HCT116 (cell line): ENCODE measurements at regions not wholly inside any gene's neighbourhood (a gene's known extent, or its start where the extent isn't known, plus 50 kb on each side); places are given as distances from the start of the nearest gene placed in this dataset.

ENCODE experiments used
- ATAC-seq: fragments of 200-7000 bp; cut with Tn5 transposase; 2 replicates; pipeline ENCODE4 v1.9.1; 2020; ENCODE audit warnings: mild to moderate bottlenecking, moderate library complexity
- BruUV-seq: library from RNA; stranded (reverse); fragments of 400-500 nt; replicated peaks from 2 replicates; lab custom pipeline; 2021; lab: Mats Ljungman, UMichigan
- CTCF ChIA-PET: fragments of 300-600 bp; sonication (Branson Sonifier 250); formaldehyde crosslinking; loops from one replicate; lab custom pipeline; 2021; ENCODE audit warnings: antibody characterized with exemption; lab: Charles Lee
- POLR2A ChIA-PET: fragments of 300-600, 350-600 bp; sonication (Branson Sonifier 250); formaldehyde crosslinking; loops from one replicate; lab custom pipeline; 2021; ENCODE audit warnings: antibody characterized with exemption; lab: Charles Lee
- RAD21 ChIA-PET, 2 experiments: fragments of 300-600 bp; sonication (Branson Sonifier 250); formaldehyde crosslinking; loops; one replicate each; lab custom pipeline; 2023; ENCODE audit warnings: low total read pairs in 2 of 2; ENCODE audit not compliant: uncharacterized antibody in 2 of 2, unreplicated experiment in 2 of 2, low non-redundant PET in 1 of 2; lab: Charles Lee
- DNase-seq: peaks from one replicate; pipeline ENCODE4 v3.0.0-alpha.2; 2010; ENCODE audit warnings: low read depth, low spot score
- H2AFZ ChIP-seq: fragments of 200-600 bp; shearing (Covaris generic), sonication (generic); 2 replicates; pipeline ENCODE4 v1.6.1; 2017; ENCODE audit warnings: low read depth, mixed run types, mixed read lengths, antibody characterized with exemption, low read length; ENCODE audit not compliant: poor library complexity, severe bottlenecking
- H3K27ac ChIP-seq: 2 replicates; pipeline ENCODE4 v1.5.1; 2012; ENCODE audit warnings: low read depth, low read length
- H3K27me3 ChIP-seq: fragments of 200-600 bp; sonication (generic); 2 replicates; pipeline ENCODE4 v1.6.1; 2016; ENCODE audit warnings: mixed run types, low read length, mixed read lengths; ENCODE audit not compliant: insufficient read depth
- H3K36me3 ChIP-seq, 2 experiments: fragments of 200-500 bp in 1 of 2; fragments of 200-600 bp in 1 of 2; sonication (Bioruptor generic) in 1 of 2; sonication (generic) in 1 of 2; 2 replicates each; pipeline versions ENCODE4 v1.5.1 to v1.6.1; 2014 to 2016; ENCODE audit warnings: low read length in 2 of 2, inconsistent platforms in 1 of 2, mixed read lengths in 1 of 2, mixed run types in 1 of 2; ENCODE audit not compliant: insufficient read depth in 2 of 2, control insufficient read depth in 1 of 2
- H3K4me1 ChIP-seq, 2 experiments: fragments of 200-600 bp in 1 of 2; sonication (generic) in 1 of 2; 2 replicates each; pipeline versions ENCODE4 v1.5.1 to v1.6.1; 2012 to 2017; ENCODE audit warnings: low read length in 2 of 2, inconsistent platforms in 1 of 2, mild to moderate bottlenecking in 1 of 2, mixed read lengths in 1 of 2, mixed run types in 1 of 2, moderate library complexity in 1 of 2; ENCODE audit not compliant: insufficient read depth in 2 of 2, control insufficient read depth in 1 of 2
- H3K4me2 ChIP-seq: fragments of 200-600 bp; sonication (generic); 2 replicates; pipeline ENCODE4 v1.6.1; 2017; ENCODE audit warnings: mixed run types, low read length, mixed read lengths
- H3K4me3 ChIP-seq, 2 experiments: fragments of 200-600 bp in 1 of 2; sonication (generic) in 1 of 2; replicated peaks in 1 of 2; 2 replicates each; pipeline ENCODE4 v1.5.1; 2011 to 2016; ENCODE audit warnings: low read length in 2 of 2, control low read depth in 1 of 2, low read depth in 1 of 2, mild to moderate bottlenecking in 1 of 2, mixed read lengths in 1 of 2, mixed run types in 1 of 2
- H3K79me2 ChIP-seq: fragments of 200-600 bp; sonication (generic); 2 replicates; pipeline ENCODE4 v1.6.1; 2017; ENCODE audit warnings: mild to moderate bottlenecking, mixed run types, low read length, moderate library complexity, mixed read lengths; ENCODE audit not compliant: insufficient read depth
- H3K9ac ChIP-seq: fragments of 200-600 bp; sonication (generic); 2 replicates; pipeline ENCODE4 v1.6.1; 2016; ENCODE audit warnings: low read length, mixed read lengths
- H3K9me2 ChIP-seq: fragments of 200-600 bp; sonication (generic), shearing (Covaris generic); 2 replicates; pipeline ENCODE4 v1.6.1; 2017; ENCODE audit warnings: mixed run types, mild to moderate bottlenecking, moderate library complexity; ENCODE audit not compliant: insufficient read depth
- H3K9me3 ChIP-seq, 2 experiments: fragments of 200-500 bp in 1 of 2; fragments of 200-600 bp in 1 of 2; sonication (Bioruptor generic) in 1 of 2; sonication (generic) in 1 of 2; 2 replicates each; pipeline ENCODE4 v1.6.1; 2014 to 2017; ENCODE audit warnings: low read length in 2 of 2, mixed read lengths in 2 of 2, inconsistent platforms in 1 of 2, low read depth in 1 of 2, mild to moderate bottlenecking in 1 of 2, mixed run types in 1 of 2, moderate library complexity in 1 of 2; ENCODE audit not compliant: control insufficient read depth in 1 of 2, insufficient read depth in 1 of 2
- H4K20me1 ChIP-seq: fragments of 200-600 bp; sonication (generic), shearing (Covaris generic); 2 replicates; pipeline ENCODE4 v1.6.1; 2017; ENCODE audit warnings: mixed run types, mild to moderate bottlenecking, moderate library complexity; ENCODE audit not compliant: insufficient read depth
- CEBPB ChIP-seq: IDR thresholded peaks from 2 replicates; pipeline ENCODE4 v1.6.1; 2012; ENCODE audit warnings: low read depth
- EZH2 ChIP-seq: fragments of 200-600 bp; sonication (generic); IDR thresholded peaks from 2 replicates; pipeline ENCODE4 v1.6.1; 2017; ENCODE audit warnings: antibody characterized with exemption, mixed run types
- FOSL1 ChIP-seq: IDR thresholded peaks from 2 replicates; pipeline ENCODE4 v1.6.1; 2012; ENCODE audit warnings: low read depth
- JUND ChIP-seq: IDR thresholded peaks from 2 replicates; pipeline ENCODE4 v1.6.1; 2012
- RAD21 ChIP-seq: IDR thresholded peaks from 2 replicates; pipeline ENCODE4 v1.6.1; 2012; ENCODE audit warnings: low read depth, mild to moderate bottlenecking
- SIN3A ChIP-seq: IDR thresholded peaks from 2 replicates; pipeline ENCODE4 v1.6.1; 2012; ENCODE audit warnings: low read depth
- ZFX ChIP-seq: fragments of 450-650 bp; IDR thresholded peaks from 2 replicates; pipeline ENCODE4 v1.6.1; 2017
- intact Hi-C: fragments of 100-400 bp; cut with micrococcal nuclease; formaldehyde crosslinking; loops from 2 replicates; pipeline ENCODE4 v1.10.0; 2022
- TF ChIP-seq, protein P1 (sequence below): IDR thresholded peaks from 2 replicates; pipeline ENCODE4 v1.6.1; 2011; ENCODE audit warnings: mild to moderate bottlenecking, low read length, moderate library complexity; ENCODE audit not compliant: insufficient replicate concordance; ENCODE audit errors: extremely low read depth

DNA sequence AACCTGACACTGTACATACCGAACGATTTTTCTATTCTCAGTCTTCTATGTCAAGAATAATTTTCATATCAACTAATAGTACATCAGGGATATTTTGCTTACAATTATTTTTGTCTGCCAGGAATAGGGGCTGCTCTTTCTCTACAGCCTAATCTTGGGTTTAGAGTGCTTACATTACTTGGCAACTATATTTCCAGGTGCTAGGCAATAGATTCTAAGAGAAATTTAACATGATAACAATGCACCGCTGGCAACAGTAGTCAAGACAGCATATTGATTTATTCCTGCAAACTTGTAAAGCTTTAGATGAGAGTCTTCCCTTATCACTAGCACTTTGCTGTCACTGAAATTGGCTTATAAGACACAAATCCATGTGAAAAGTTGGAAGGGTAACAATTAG lies 935.9 kb downstream of the CDH11 start:
- ChIA-PET RAD21 (no interaction called here), CTCF (no interaction called here), POLR2A (no interaction called here)
- H3K9ac ChIP-seq: no peak overlapping the region
- H3K79me2 ChIP-seq: no peaks in the 10 kb centered on the region
- no peak overlapping the region for H3K4me2 ChIP-seq
- intact Hi-C loops: no loop called here
- H3K9me2 ChIP-seq: no peaks in the 10 kb centered on the region
- no TSS peak for BruUV-seq
- TF ChIP-seq EZH2 (no peak), FOSL1 (no peak), JUND (no peak), CEBPB (no peak), RAD21 (no peak)
- H2AFZ ChIP-seq: no peak overlapping the region
- no peaks in the 10 kb centered on the region for H4K20me1 ChIP-seq
- H3K36me3 ChIP-seq: no peaks in the 10 kb centered on the region
- no peak overlapping the region for H3K4me3 ChIP-seq
- DNase-seq (no peak), ATAC-seq (no peak)
- no peaks in the 10 kb centered on the region for H3K4me1 ChIP-seq
- H3K27ac ChIP-seq: no peak overlapping the region
- H3K27me3 ChIP-seq: no peaks in the 10 kb centered on the region
- H3K9me3 ChIP-seq: peaks cover 9 to 21% of the 10 kb centered on the region in 2 experiments; a peak in 2 of 4 replicates

- no peak overlapping the region for H3K27ac ChIP-seq
- ChIA-PET RAD21 (no interaction called here), CTCF (no interaction called here), POLR2A (no interaction called here)
- no peak overlapping the region for H2AFZ ChIP-seq
- no peak overlapping the region for H3K4me3 ChIP-seq
- no peaks in the 10 kb centered on the region for H3K4me1 ChIP-seq
- no peaks in the 10 kb centered on the region for H4K20me1 ChIP-seq
- DNase-seq: no peak
- intact Hi-C loops: no loop called here
- H3K27me3 ChIP-seq: no peaks in the 10 kb centered on the region
- TF ChIP-seq ZFX (no peak), SIN3A (no peak)
- TF ChIP-seq, protein P1, sequence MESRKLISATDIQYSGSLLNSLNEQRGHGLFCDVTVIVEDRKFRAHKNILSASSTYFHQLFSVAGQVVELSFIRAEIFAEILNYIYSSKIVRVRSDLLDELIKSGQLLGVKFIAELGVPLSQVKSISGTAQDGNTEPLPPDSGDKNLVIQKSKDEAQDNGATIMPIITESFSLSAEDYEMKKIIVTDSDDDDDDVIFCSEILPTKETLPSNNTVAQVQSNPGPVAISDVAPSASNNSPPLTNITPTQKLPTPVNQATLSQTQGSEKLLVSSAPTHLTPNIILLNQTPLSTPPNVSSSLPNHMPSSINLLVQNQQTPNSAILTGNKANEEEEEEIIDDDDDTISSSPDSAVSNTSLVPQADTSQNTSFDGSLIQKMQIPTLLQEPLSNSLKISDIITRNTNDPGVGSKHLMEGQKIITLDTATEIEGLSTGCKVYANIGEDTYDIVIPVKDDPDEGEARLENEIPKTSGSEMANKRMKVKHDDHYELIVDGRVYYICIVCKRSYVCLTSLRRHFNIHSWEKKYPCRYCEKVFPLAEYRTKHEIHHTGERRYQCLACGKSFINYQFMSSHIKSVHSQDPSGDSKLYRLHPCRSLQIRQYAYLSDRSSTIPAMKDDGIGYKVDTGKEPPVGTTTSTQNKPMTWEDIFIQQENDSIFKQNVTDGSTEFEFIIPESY: no peak
- peaks cover 7 to 21% of the 10 kb centered on the region in 2 experiments; a peak in 2 of 4 replicates for H3K9me3 ChIP-seq
- no TSS peak for BruUV-seq
- no peaks in the 10 kb centered on the region for H3K79me2 ChIP-seq
- no peak for ATAC-seq
- H3K4me2 ChIP-seq: no peak overlapping the region
- no peak overlapping the region for H3K9ac ChIP-seq
- no peaks in the 10 kb centered on the region for H3K9me2 ChIP-seq
- H3K36me3 ChIP-seq: no peaks in the 10 kb centered on the region
Observed at GRCh38 chr16:64184156-64184555, 937.7 kb downstream of the CDH11 start.
